ENCODE measurements at regions not wholly inside any gene's neighbourhood (a gene's known extent, or its start where the extent isn't known, plus 50 kb on each side); places are given as distances from the start of the nearest gene placed in this dataset.

GRCh38 chr6:105807905-105808304 lies 278.2 kb upstream of the PRDM1 start:
- DNase-seq, result no peak

- no peak for DNase-seq
These were observed 279.6 kb upstream of the PRDM1 start for GRCh38 chr6:105806486-105806920.

GRCh38 chr6:105805501-105806023 lies 280.6 kb upstream of the PRDM1 start:
- DNase-seq, result no peak

GRCh38 chr6:105804424-105804823 lies 281.7 kb upstream of the PRDM1 start:
- DNase-seq, result no peak

GRCh38 chr6:105804000-105804399 lies 282.1 kb upstream of the PRDM1 start:
- no peak for DNase-seq

- no peak for DNase-seq
These were observed 282.7 kb upstream of the PRDM1 start for GRCh38 chr6:105803442-105803841.

DNA sequence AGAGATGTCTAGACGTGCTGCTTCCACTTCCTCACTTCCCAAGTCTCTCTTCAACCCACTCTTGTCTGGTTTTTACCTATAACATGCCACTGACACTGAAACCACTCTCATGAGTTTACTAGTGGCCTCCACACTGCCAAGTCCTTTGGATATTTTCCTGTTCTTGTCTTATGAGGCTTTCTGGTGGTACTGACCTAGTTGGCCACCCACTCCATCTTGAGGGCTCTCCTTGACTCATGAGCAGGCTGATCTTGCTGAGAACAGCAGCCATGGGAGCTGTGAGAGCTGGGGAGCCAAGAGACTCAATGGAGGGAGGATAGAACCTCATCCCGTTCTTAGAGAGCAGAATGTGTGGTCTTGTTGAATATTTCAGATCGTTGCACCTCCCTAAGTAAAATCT lies 283.4 kb upstream of the PRDM1 start:
- no peak for DNase-seq

GRCh38 chr6:105800871-105801270 lies 285.3 kb upstream of the PRDM1 start:
- DNase-seq, result no peak

DNA sequence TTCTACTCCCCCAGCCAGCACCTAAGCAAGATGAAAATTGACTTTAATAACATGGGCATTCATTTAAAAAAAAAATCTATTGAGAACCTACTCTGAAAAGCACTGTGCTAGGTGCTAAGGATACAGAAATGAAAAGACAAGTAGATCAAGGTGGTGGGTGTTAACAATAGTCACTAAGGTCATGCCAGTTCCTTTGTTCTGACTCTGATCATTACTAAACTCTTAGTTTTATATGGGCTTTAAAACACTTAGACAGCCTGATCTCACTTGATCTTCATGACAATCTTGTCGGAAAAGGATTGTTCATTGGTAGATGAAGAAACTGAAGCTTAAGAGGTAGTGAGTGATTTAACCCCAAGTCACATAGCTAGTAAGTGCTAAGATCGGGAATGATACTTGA lies 285.7 kb upstream of the PRDM1 start:
- DNase-seq, result no peak

- no peak for DNase-seq
These were observed 287.1 kb upstream of the PRDM1 start for GRCh38 chr6:105799056-105799455.

DNA sequence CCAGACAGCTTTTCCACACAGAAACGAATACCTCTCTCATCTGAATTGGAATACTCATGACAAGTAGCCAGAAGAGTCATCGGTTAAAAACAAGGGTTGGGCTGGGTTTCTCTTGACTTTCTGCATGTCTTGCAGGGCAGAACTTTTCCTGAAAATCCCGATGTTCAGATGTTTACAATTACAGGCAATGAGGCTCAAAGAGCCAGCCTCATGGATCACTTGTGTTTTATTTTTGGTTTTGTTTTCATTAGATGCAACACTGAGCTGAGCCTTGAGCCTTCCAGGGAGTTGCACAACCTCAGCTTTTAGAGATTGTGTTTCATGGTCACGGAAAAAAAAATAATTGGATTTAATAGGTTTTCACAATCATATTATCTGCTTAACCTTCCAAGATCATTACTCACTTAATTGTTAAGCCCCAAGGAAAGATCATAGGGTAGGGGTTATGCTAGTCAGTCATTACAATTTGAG lies 288.1 kb upstream of the PRDM1 start:
- no peak for DNase-seq

- DNase-seq, result no peak
These were observed 288.7 kb upstream of the PRDM1 start for GRCh38 chr6:105797286-105797979.

DNA sequence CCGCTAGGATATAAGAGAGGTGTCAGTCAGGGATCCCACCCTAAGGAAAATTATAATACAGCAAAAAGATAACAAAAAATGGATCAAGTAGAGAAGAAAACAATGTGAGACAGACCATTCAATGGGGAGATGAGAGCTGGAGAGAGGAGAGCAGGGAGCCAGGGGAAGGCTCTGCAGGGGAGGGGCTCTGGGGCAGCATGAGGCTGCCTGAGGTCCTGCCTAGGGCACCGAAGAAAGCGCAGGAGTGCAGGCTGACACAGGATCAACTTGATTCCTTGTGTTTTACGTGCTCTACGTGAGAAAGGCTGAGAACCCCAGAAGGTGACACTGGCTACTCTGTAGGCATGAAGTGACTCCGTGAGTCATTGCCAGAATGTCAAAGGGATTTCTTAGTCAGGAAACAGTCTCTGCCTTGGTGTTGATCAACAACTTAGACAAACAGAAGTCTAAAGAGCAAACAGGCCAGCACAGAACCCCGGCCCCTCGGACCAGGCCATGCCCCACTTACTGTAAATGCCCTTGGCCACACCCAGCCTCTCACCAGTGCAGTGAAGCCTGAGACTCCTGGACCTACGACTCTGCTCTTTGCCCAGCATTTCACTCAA lies 290.1 kb upstream of the PRDM1 start:
- DNase-seq, result no peak

- no peak for DNase-seq
These were observed 290.8 kb upstream of the PRDM1 start for GRCh38 chr6:105795366-105795765.

GRCh38 chr6:105794870-105795269 lies 291.3 kb upstream of the PRDM1 start:
- DNase-seq, result no peak

- DNase-seq, result no peak
These were observed 291.9 kb upstream of the PRDM1 start for GRCh38 chr6:105794239-105794638.

- DNase-seq, result no peak
These were observed 293.0 kb upstream of the PRDM1 start for GRCh38 chr6:105793130-105793529.

GRCh38 chr6:105791583-105792318 lies 294.4 kb upstream of the PRDM1 start:
- no peak for DNase-seq

GRCh38 chr6:105791179-105791578 lies 295.0 kb upstream of the PRDM1 start:
- DNase-seq, result no peak

DNA sequence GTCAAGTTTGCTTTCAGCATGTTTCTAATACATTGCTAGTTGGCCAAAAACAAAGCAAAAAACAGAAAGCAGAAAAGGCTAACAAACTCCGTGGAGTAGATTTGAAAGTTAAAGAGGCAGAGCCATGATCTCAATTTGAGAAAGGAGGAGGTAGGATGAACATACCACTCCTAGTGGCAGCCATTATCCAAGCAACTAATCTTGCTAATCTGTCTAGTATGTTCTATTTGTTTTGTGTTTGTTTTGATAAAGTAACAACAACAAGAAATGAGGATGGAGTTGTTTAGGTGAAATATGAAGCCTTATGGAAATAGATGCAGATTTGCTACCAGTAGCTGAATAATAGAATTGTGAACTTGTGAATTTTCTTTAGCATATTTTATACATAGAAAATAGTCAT lies 295.5 kb upstream of the PRDM1 start:
- no peak for DNase-seq

DNA sequence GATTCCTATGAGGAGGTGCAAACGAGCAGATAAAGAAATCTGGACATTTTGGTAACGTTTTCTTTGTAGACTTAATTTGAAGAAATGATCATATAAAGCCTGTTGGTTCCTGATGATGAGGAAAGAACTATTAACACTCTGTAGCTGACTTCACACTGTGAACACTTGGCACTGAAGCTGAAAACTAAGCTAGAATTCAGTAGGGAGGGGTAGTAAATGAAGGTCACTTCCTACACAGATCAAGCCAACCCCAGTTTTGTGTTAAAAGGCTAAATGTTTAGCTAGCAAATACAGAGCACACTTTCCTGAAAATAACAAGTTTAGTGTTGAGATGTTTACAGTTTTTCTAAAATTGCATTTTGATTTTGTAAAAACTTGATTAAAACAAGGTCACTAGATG lies 296.2 kb upstream of the PRDM1 start:
- no peak for DNase-seq

GRCh38 chr6:105787747-105788146 lies 298.4 kb upstream of the PRDM1 start:
- no peak for DNase-seq

DNA sequence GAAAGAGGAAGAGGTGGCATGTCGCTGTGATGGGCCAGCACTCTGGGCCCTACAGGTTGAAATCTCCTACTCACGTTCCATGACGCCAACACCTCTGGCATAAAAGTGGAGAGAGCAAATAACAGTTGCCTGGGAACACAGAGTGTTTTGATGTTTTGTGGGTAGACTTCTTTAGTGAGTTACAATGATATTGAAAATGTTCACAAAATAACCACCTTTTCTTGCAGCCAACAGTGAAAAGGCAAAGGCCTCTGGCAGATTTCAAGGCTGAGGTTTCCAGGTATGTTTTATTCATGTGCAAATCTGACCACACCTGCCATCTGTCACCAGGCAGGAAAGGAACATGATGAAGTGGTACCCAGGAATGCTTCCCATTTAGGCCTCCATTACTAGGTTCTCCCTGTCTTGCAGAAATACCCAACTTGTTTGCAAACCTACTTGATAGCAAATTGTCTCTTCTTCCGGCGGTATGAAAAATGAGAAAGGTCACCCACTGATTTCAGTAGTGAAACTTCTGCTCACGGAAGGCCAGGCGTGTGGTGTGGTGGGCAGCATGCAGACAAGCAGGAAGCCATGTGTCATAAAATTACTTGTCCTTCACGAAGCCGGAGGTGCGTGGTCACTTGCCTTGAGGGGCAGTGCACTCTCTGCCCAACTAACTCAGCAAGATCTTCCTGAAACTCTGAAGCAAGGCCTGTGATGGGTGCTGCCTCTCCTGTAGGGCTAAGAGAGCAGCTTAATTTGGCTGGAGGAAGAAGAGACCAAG lies 299.1 kb upstream of the PRDM1 start:
- DNase-seq, result peak; percentile 48

All from activated CD4-positive, CD25-positive, alpha-beta regulatory T cell treated with anti-CD3 and anti-CD28 coated beads, Interleukin-2, amount 50 U/mL, for 72 hours (primary cell).